DMS79 (cell line): ENCODE measurements at regions not wholly inside any gene's neighbourhood (a gene's known extent, or its start where the extent isn't known, plus 50 kb on each side); places are given as distances from the start of the nearest gene placed in this dataset.

Source experiments
- DNase-seq: peaks from one replicate; lab custom pipeline; 2025; lab: John Stamatoyannopoulos, UW

GRCh38 chr21:35128536-35128935, 79.4 kb upstream of the RUNX1 start:
- no peak for DNase-seq

DNA sequence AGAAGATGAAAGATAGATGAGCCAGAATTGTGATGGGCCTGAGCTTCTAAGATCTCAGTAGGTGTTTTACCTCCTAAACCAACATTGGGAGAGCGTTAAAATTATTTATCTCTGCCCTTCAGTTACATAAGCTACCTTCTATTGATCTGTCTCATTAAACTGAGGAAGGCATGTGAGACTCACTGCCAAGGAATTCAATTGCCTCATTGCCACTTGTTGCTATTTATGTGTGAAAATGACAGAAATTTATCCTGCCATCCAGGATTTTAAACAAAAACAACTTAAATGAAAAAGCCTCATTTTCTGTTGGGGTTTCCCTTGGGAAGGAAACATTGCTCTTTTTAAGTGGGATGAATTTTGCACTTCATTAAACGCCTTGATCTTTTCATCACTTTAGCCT, 78.7 kb upstream of the RUNX1 start:
- no peak for DNase-seq

GRCh38 chr21:35127026-35127425, 77.9 kb upstream of the RUNX1 start:
- DNase-seq: no peak

GRCh38 chr21:35120631-35121180, 71.6 kb upstream of the RUNX1 start:
- DNase-seq: peak; percentile 84

GRCh38 chr21:35119501-35120047, 70.5 kb upstream of the RUNX1 start:
- no peak for DNase-seq

DNA sequence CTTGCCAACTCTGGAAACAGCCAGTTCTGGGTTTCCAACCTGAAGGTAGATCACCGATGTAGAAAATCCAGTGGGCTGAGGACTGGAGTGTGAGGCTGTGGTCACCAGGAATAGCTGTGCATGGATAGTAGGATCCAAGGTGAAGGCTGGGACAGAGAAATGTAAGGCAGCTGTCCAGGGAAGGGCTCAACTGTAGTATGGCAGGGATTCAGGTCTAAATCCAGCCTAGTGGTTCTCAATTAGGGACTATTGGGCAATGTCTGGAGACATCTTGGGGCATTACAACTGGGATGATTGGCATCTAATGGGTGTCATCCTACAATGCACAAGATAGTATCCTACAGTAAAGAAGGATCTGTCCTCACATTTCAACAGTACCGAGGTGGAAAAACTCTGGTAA, 67.7 kb upstream of the RUNX1 start:
- DNase-seq: no peak

GRCh38 chr21:35113064-35113463, 64.0 kb upstream of the RUNX1 start:
- DNase-seq: no peak

DNA sequence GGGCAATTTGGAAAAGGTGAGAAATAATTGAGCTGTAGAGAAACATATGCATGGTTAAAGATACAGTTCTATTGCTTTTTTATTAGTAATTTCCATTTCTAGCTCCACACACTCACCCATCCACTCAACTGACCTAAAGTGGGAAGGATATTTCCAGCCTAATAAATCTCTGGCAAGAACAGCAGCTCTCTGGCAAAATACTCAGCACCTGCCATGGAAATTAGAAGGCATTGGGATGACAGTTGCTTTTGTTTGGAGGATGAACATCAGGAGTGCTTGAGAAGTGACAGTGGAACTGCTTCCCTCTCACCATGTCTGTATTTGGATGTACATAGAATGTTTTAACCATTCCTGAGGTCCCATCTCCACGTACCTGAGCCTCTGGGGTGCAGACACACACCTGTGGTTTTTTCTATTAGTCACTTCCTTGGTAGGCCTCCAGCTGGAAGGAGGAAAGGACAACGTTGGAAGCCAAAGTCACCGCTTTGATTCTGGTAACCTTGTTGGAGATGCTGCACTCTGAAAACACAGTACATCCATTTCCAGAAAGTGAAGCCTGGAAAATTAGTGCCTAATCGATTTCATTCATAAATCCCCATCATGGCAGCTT, 62.3 kb upstream of the RUNX1 start:
- no peak for DNase-seq

DNA sequence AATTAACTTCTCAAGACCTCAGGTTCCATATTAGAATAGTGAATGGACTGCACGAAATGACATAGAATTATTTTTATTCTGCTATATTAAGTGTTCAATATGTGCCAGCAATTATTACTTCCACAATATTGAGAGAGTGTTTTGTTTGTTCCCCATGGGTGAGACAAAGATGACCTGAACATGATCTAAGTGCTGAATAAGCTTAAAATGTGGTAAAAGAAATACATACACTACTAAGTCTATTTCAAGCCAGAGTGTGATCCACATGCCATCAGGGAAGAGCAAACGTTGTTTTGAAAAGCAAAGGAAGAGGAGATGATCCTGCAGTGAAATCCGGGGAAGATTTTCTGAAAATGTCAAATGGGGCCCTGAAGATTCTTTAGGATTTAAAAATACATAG, 59.8 kb upstream of the RUNX1 start:
- DNase-seq: no peak

DNA sequence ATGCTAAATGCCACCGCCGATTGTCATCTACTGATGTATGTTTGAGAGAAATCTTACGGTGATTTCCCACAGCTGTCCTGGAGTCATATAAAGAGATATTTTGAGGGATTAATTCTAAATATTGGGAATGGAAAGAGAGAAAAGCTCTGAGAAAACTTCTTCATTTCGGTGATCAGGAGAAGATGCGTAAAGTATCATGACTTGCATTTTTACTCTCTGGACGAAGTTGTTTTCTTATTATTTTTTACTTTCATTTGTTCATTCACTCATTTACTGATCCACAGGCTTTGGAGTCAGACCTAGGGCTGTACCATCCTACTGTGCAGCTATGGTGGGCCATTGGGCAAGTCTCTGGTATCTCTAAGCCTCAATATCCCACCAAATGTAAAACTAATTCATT, 58.4 kb upstream of the RUNX1 start:
- DNase-seq: no peak

- DNase-seq: no peak
Measured at GRCh38 chr21:35106246-35106835, 57.2 kb upstream of the RUNX1 start.

- DNase-seq: no peak
Measured at GRCh38 chr21:35102488-35103371, 53.6 kb upstream of the RUNX1 start.

DNA sequence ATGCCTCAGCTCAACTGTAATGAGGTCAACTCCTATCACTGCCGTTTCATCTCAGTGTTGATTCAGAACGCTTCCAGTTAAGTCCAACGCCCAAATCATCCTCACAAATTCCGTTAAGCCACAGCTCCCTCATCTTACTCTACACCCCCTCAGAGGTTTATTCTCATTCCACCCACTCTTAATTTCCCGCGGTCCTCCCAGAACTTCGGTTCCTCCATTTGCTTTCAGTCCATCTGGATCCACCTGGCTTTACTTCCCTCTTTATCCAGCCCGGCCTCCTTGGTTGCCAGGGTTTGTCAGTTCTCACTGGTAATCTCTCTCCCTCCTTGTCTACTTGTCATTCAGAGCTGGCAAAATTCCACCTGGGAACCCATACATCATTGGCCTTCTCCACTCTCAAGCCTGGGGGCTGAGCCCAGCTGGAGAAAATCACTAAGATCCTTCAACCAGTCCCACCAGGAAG, 51.3 kb upstream of the RUNX1 start:
- no peak for DNase-seq

DNA sequence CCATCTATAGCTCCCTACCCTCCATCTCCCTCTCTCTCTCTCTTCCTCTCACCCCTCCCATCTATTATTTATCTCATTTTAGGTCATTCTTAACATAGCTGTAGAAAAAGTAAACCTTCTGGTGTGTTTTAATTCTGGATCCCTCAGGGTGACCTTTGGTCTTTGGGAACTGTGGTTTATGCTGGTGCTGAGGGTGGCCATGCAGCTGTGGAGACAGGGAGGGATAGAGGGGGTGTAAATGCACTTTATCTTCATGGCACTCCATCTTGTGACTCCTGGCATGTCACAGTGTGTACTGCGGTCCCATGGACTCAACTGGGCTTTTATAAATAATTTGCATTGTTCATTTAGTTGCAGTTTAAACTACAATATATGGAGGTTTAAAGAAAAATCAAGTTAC, 50.2 kb upstream of the RUNX1 start:
- no peak for DNase-seq
